NT2/D1 (cell line): ENCODE measurements at regions not wholly inside any gene's neighbourhood (a gene's known extent, or its start where the extent isn't known, plus 50 kb on each side); places are given as distances from the start of the nearest gene placed in this dataset.

Experiments used
- SUZ12 ChIP-seq: IDR thresholded peaks from 2 replicates; pipeline ENCODE4 v1.6.1; 2011; ENCODE audit not compliant: insufficient read length, insufficient read depth; ENCODE audit errors: extremely low read depth
- YY1 ChIP-seq: IDR thresholded peaks from 2 replicates; pipeline ENCODE4 v1.6.1; 2011; ENCODE audit not compliant: insufficient read length, insufficient read depth
- ZNF274 ChIP-seq: IDR thresholded peaks from 2 replicates; pipeline ENCODE4 v1.6.1; 2011; ENCODE audit warnings: mild to moderate bottlenecking, low read depth, low read length

GRCh38 chr6:120576061-120576460 is 758.2 kb downstream of the TBC1D32 start:
- TF ChIP-seq SUZ12, result no peak
- no peak for TF ChIP-seq YY1
- TF ChIP-seq ZNF274, result no peak
